ENCODE measurements at regions not wholly inside any gene's neighbourhood (a gene's known extent, or its start where the extent isn't known, plus 50 kb on each side); places are given as distances from the start of the nearest gene placed in this dataset.

- intact Hi-C loops (cut with DNase I; ENCODE audit: low total_unique reads), result no loop called here
- no peak for TF ChIP-seq CTCF (IDR thresholded peaks at IDR 0.05)
- TF ChIP-seq POLR2AphosphoS5 (IDR thresholded peaks at IDR 0.05), result no peak
- TF ChIP-seq POLR2A (IDR thresholded peaks at IDR 0.05), result no peak
- no peak for DNase-seq (ENCODE audit: low spot score in 2 of 2)
- Histone ChIP-seq H3K27me3 (no peaks in the 10 kb centered on the region), H3K36me3 (no peaks in the 10 kb centered on the region), H3K9me3 (no peaks in the 10 kb centered on the region), H3K4me1 (no peaks in the 10 kb centered on the region), H3K27ac (no peak overlapping the region), H3K4me3 (peak overlapping the region in 1 of 3 donors; percentile 31)
These were observed 116.7 kb downstream of the TMA16 start for GRCh38 chr4:163611182-163611581.

- Histone ChIP-seq H3K4me3 (peak overlapping the region in 2 of 3 donors; percentile 3 to 31), H3K4me1 (no peaks in the 10 kb centered on the region), H3K27me3 (no peaks in the 10 kb centered on the region), H3K36me3 (no peaks in the 10 kb centered on the region), H3K9me3 (no peaks in the 10 kb centered on the region), H3K27ac (no peak overlapping the region)
- TF ChIP-seq CTCF (IDR thresholded peaks at IDR 0.05), result no peak
- TF ChIP-seq POLR2A (IDR thresholded peaks at IDR 0.05), result no peak
- TF ChIP-seq POLR2AphosphoS5 (IDR thresholded peaks at IDR 0.05), result no peak
- no peak for DNase-seq (ENCODE audit: low spot score in 2 of 2)
- intact Hi-C loops (cut with DNase I; ENCODE audit: low total_unique reads), result no loop called here
These were observed 117.4 kb downstream of the TMA16 start for GRCh38 chr4:163611784-163612445.

- TF ChIP-seq CTCF (IDR thresholded peaks at IDR 0.05) (no peak), POLR2A (IDR thresholded peaks at IDR 0.05) (no peak), POLR2AphosphoS5 (IDR thresholded peaks at IDR 0.05) (no peak)
- Histone ChIP-seq H3K27me3 (no peaks in the 10 kb centered on the region), H3K27ac (no peak overlapping the region), H3K4me3 (peak overlapping the region; percentile 3 to 31 (median 31)), H3K9me3 (no peaks in the 10 kb centered on the region), H3K36me3 (no peaks in the 10 kb centered on the region), H3K4me1 (no peaks in the 10 kb centered on the region)
- intact Hi-C loops (cut with DNase I; ENCODE audit: low total_unique reads), result no loop called here
- no peak for DNase-seq (ENCODE audit: low spot score in 2 of 2)
These were observed 118.3 kb downstream of the TMA16 start for GRCh38 chr4:163612762-163613161.

- TF ChIP-seq POLR2AphosphoS5 (IDR thresholded peaks at IDR 0.05) (no peak), CTCF (IDR thresholded peaks at IDR 0.05) (no peak), POLR2A (IDR thresholded peaks at IDR 0.05) (no peak)
- no peaks in the 10 kb centered on the region for H3K36me3 ChIP-seq
- no peaks in the 10 kb centered on the region for H3K4me1 ChIP-seq
- no peak overlapping the region for H3K27ac ChIP-seq
- DNase-seq (ENCODE audit: low spot score in 2 of 2), result no peak
- intact Hi-C loops (cut with DNase I; ENCODE audit: low total_unique reads), result no loop called here
- peak overlapping the region; percentile 3 to 33 (median 31) for H3K4me3 ChIP-seq
- H3K9me3 ChIP-seq, result no peaks in the 10 kb centered on the region
- H3K27me3 ChIP-seq, result no peaks in the 10 kb centered on the region
These were observed 118.9 kb downstream of the TMA16 start for GRCh38 chr4:163613383-163613782.

GRCh38 chr4:163614866-163615265, 120.4 kb downstream of the TMA16 start:
- DNase-seq (ENCODE audit: low spot score in 2 of 2), result no peak
- Histone ChIP-seq H3K36me3 (no peaks in the 10 kb centered on the region), H3K9me3 (no peaks in the 10 kb centered on the region), H3K4me1 (no peaks in the 10 kb centered on the region), H3K27me3 (no peaks in the 10 kb centered on the region), H3K4me3 (no peak overlapping the region), H3K27ac (no peak overlapping the region)
- intact Hi-C loops (cut with DNase I; ENCODE audit: low total_unique reads), result no loop called here
- TF ChIP-seq POLR2AphosphoS5 (IDR thresholded peaks at IDR 0.05) (no peak), POLR2A (IDR thresholded peaks at IDR 0.05) (no peak)

All from breast epithelium (tissue), 4 donors.